ENCODE measurements at regions not wholly inside any gene's neighbourhood (a gene's known extent, or its start where the extent isn't known, plus 50 kb on each side); places are given as distances from the start of the nearest gene placed in this dataset.

- Histone ChIP-seq H3K36me3 (replicated peaks in 1 of 2; ENCODE audit: control insufficient read depth in 1 of 2, insufficient read depth in 2 of 2, low read length in 2 of 2) (no peaks in the 10 kb centered on the region), H4K20me1 (ENCODE audit: insufficient read depth, low read length) (no peaks in the 10 kb centered on the region), H3K4me1 (ENCODE audit: insufficient read depth, low read length) (no peaks in the 10 kb centered on the region), H3K9ac (ENCODE audit: insufficient read depth, low read depth, low read length) (no peak overlapping the region), H3K4me3 (replicated peaks in 1 of 3; ENCODE audit: insufficient read depth in 1 of 3, low read depth in 2 of 3, low read length in 3 of 3) (no peak overlapping the region), H3K27ac (ENCODE audit: extremely low read length, insufficient read depth, low read length) (no peak overlapping the region), H3K9me3 (ENCODE audit: low read length) (no peaks in the 10 kb centered on the region), H3K4me2 (ENCODE audit: low read depth, low read length) (no peak overlapping the region), H3K27me3 (ENCODE audit: control insufficient read depth in 1 of 2, insufficient read depth in 2 of 2, low read length in 2 of 2) (no peaks in the 10 kb centered on the region), H2AFZ (ENCODE audit: low read length) (no peak overlapping the region), H3K79me2 (ENCODE audit: insufficient read depth, low read length) (no peaks in the 10 kb centered on the region)
- FAIRE-seq (no peak), ATAC-seq (no peak), DNase-seq (ENCODE audit: low spot score) (no peak)
- no peak for TF ChIP-seq RFX5 (IDR thresholded peaks at IDR 0.05; ENCODE audit: low read depth, low read length)
- BruUV-seq (replicated peaks): no TSS peak
- 6% methylated on average over 3 of the region's 3 CpGs for WGBS (ENCODE audit: low lambda C conversion rate)
- intact Hi-C loops (cut with micrococcal nuclease; ENCODE audit: unreplicated experiment): no loop called here
- in situ Hi-C loops (cut with HindIII; ENCODE audit: extremely low pct_ligation_motif_present, low pct_unique_long_range_greater_than_20kb): no loop called here
- ChIA-PET POLR2A (no interaction called here), CTCF (ENCODE audit: low intra/inter-chr PET ratio, low total read pairs) (no interaction called here)
These were observed 409.8 kb downstream of the TBL1XR1 start for GRCh38 chr3:176787506-176787905.

- intact Hi-C loops (cut with micrococcal nuclease; ENCODE audit: unreplicated experiment) (no loop called here), in situ Hi-C loops (cut with HindIII; ENCODE audit: extremely low pct_ligation_motif_present, low pct_unique_long_range_greater_than_20kb) (no loop called here)
- H3K27me3 ChIP-seq (ENCODE audit: control insufficient read depth in 1 of 2, insufficient read depth in 2 of 2, low read length in 2 of 2): no peaks in the 10 kb centered on the region
- no peak overlapping the region for H3K4me3 ChIP-seq (replicated peaks in 1 of 3; ENCODE audit: insufficient read depth in 1 of 3, low read depth in 2 of 3, low read length in 3 of 3)
- no peaks in the 10 kb centered on the region for H3K4me1 ChIP-seq (ENCODE audit: insufficient read depth, low read length)
- H3K9ac ChIP-seq (ENCODE audit: insufficient read depth, low read depth, low read length): no peak overlapping the region
- H4K20me1 ChIP-seq (ENCODE audit: insufficient read depth, low read length): no peaks in the 10 kb centered on the region
- no peak overlapping the region for H2AFZ ChIP-seq (ENCODE audit: low read length)
- 0% methylated on average over 3 of the region's 3 CpGs for WGBS (ENCODE audit: low lambda C conversion rate)
- no peaks in the 10 kb centered on the region for H3K36me3 ChIP-seq (replicated peaks in 1 of 2; ENCODE audit: control insufficient read depth in 1 of 2, insufficient read depth in 2 of 2, low read length in 2 of 2)
- no TSS peak for BruUV-seq (replicated peaks)
- no peak overlapping the region for H3K27ac ChIP-seq (ENCODE audit: extremely low read length, insufficient read depth, low read length)
- H3K4me2 ChIP-seq (ENCODE audit: low read depth, low read length): no peak overlapping the region
- ATAC-seq: no peak
- POLR2A ChIA-PET: no interaction called here
- no peaks in the 10 kb centered on the region for H3K9me3 ChIP-seq (ENCODE audit: low read length)
- DNase-seq (ENCODE audit: low spot score): no peak
- H3K79me2 ChIP-seq (ENCODE audit: insufficient read depth, low read length): no peaks in the 10 kb centered on the region
- FAIRE-seq: no peak
- CTCF ChIA-PET (ENCODE audit: low intra/inter-chr PET ratio, low total read pairs): no interaction called here
- TF ChIP-seq MTF2 (CRISPR knock-in tag; IDR thresholded peaks at IDR 0.05; ENCODE audit: borderline replicate concordance) (no peak), ZNF652 (CRISPR knock-in tag; IDR thresholded peaks at IDR 0.05; ENCODE audit: borderline replicate concordance, low read depth) (no peak), MAF1 (CRISPR knock-in tag; IDR thresholded peaks at IDR 0.05; ENCODE audit: borderline replicate concordance) (no peak), ZNF800 (CRISPR knock-in tag; IDR thresholded peaks at IDR 0.05) (no peak), GTF2F1 (IDR thresholded peaks at IDR 0.05; ENCODE audit: low read length) (no peak), KMT2A (CRISPR knock-in tag; IDR thresholded peaks at IDR 0.05) (no peak), ZBTB38 (CRISPR knock-in tag; IDR thresholded peaks at IDR 0.05) (no peak), SRF (IDR thresholded peaks at IDR 0.05; ENCODE audit: low read depth, low read length) (no peak), THAP8 (CRISPR knock-in tag; IDR thresholded peaks at IDR 0.05; ENCODE audit: borderline replicate concordance) (no peak), SNAPC2 (CRISPR knock-in tag; IDR thresholded peaks at IDR 0.05) (no peak), ZNF644 (CRISPR knock-in tag; IDR thresholded peaks at IDR 0.05; ENCODE audit: low read depth) (no peak), XBP1 (CRISPR knock-in tag; IDR thresholded peaks at IDR 0.05) (no peak), ISL2 (CRISPR knock-in tag; IDR thresholded peaks at IDR 0.05) (no peak), ZNF280D (CRISPR knock-in tag; IDR thresholded peaks at IDR 0.05) (no peak), YEATS4 (CRISPR knock-in tag; IDR thresholded peaks at IDR 0.05; ENCODE audit: borderline replicate concordance) (no peak), MXD4 (CRISPR knock-in tag; IDR thresholded peaks at IDR 0.05) (no peak)
These were observed 412.1 kb downstream of the TBL1XR1 start for GRCh38 chr3:176785171-176785570.
